Panc1 (cell line): ENCODE measurements at regions not wholly inside any gene's neighbourhood (a gene's known extent, or its start where the extent isn't known, plus 50 kb on each side); places are given as distances from the start of the nearest gene placed in this dataset.

ENCODE experiments used
- ATAC-seq: fragments of 200-7000 bp; cut with Tn5 transposase; 2 replicates; pipeline ENCODE4 v1.9.1; 2020; ENCODE audit warnings: mild to moderate bottlenecking, moderate library complexity
- BruUV-seq: library from RNA; stranded (reverse); fragments of 400-500 nt; replicated peaks from 2 replicates; lab custom pipeline; 2021; lab: Mats Ljungman, UMichigan
- CTCF ChIA-PET: fragments of 300-600 bp; sonication (Branson Sonifier 250); formaldehyde crosslinking; loops from one replicate; lab custom pipeline; 2022; ENCODE audit warnings: antibody characterized with exemption; lab: Charles Lee
- POLR2A ChIA-PET: fragments of 300-600 bp; sonication (Branson Sonifier 250); formaldehyde crosslinking; loops from one replicate; lab custom pipeline; 2022; ENCODE audit warnings: antibody characterized with exemption; lab: Charles Lee
- DNase-seq: peaks from one replicate; pipeline ENCODE4 v3.0.0-alpha.2; 2010; ENCODE audit warnings: low read depth, low spot score
- H3K27ac ChIP-seq: 2 replicates; pipeline ENCODE4 v1.5.1; 2011; ENCODE audit warnings: mild to moderate bottlenecking, low read length, inconsistent platforms
- H3K27me3 ChIP-seq: fragments of 200-500 bp; sonication (Bioruptor generic); 2 replicates; pipeline ENCODE4 v1.6.0; 2014; ENCODE audit warnings: low read length, inconsistent platforms; ENCODE audit not compliant: control insufficient read depth, insufficient read depth
- H3K36me3 ChIP-seq: fragments of 200-500 bp; sonication (Bioruptor generic); 2 replicates; pipeline ENCODE4 v1.5.1; 2014; ENCODE audit warnings: inconsistent platforms, mild to moderate bottlenecking, low read length, moderate library complexity; ENCODE audit not compliant: control insufficient read depth, insufficient read depth
- H3K4me1 ChIP-seq: 2 replicates; pipeline ENCODE4 v1.5.1; 2011; ENCODE audit warnings: inconsistent platforms, mild to moderate bottlenecking, low read length, moderate library complexity; ENCODE audit not compliant: control insufficient read depth, insufficient read depth
- H3K4me3 ChIP-seq, 2 experiments: 2 replicates each; pipeline ENCODE4 v1.5.1; 2011 to 2012; ENCODE audit warnings: low read depth in 2 of 2, low read length in 2 of 2, mild to moderate bottlenecking in 2 of 2, inconsistent platforms in 1 of 2, moderate library complexity in 1 of 2
- H3K9me3 ChIP-seq: fragments of 200-500 bp; sonication (Bioruptor generic); 2 replicates; pipeline ENCODE4 v1.5.1; 2014; ENCODE audit warnings: low read depth, mild to moderate bottlenecking, inconsistent platforms, low read length, moderate library complexity; ENCODE audit not compliant: control insufficient read depth, insufficient read depth
- CTCF ChIP-seq: fragments of 450-650 bp; IDR thresholded peaks from 2 replicates; pipeline ENCODE4 v1.5.1; 2017; ENCODE audit warnings: mild to moderate bottlenecking
- POLR2AphosphoS5 ChIP-seq: IDR thresholded peaks from 2 replicates; pipeline ENCODE4 v1.6.1; 2012; ENCODE audit warnings: mild to moderate bottlenecking, low read depth, low read length, moderate library complexity
- REST ChIP-seq, 2 experiments: IDR thresholded peaks; 2 replicates each; pipeline ENCODE4 v1.6.1; 2011 to 2012; ENCODE audit warnings: low read depth in 2 of 2, control low read depth in 1 of 2, low read length in 1 of 2, mild to moderate bottlenecking in 1 of 2, moderate library complexity in 1 of 2; ENCODE audit not compliant: insufficient read depth in 1 of 2
- SIN3A ChIP-seq: IDR thresholded peaks from 2 replicates; pipeline ENCODE4 v1.6.1; 2012; ENCODE audit warnings: low read depth, mild to moderate bottlenecking, low read length, moderate library complexity, borderline replicate concordance; ENCODE audit not compliant: insufficient read depth
- TCF7L2 ChIP-seq: IDR thresholded peaks from 2 replicates; pipeline ENCODE4 v1.6.1; 2011; ENCODE audit warnings: mild to moderate bottlenecking, low read depth, low read length, inconsistent platforms
- in situ Hi-C: cut with HindIII; loops from 2 replicates; pipeline ENCODE4 v1.10.0; 2016; ENCODE audit warnings: low sequenced_read_pairs, low pct_unique_long_range_greater_than_20kb
- intact Hi-C: fragments of 100-400 bp; cut with micrococcal nuclease; formaldehyde crosslinking; loops from one replicate; pipeline ENCODE4 v1.10.0; 2022; ENCODE audit not compliant: unreplicated experiment

DNA sequence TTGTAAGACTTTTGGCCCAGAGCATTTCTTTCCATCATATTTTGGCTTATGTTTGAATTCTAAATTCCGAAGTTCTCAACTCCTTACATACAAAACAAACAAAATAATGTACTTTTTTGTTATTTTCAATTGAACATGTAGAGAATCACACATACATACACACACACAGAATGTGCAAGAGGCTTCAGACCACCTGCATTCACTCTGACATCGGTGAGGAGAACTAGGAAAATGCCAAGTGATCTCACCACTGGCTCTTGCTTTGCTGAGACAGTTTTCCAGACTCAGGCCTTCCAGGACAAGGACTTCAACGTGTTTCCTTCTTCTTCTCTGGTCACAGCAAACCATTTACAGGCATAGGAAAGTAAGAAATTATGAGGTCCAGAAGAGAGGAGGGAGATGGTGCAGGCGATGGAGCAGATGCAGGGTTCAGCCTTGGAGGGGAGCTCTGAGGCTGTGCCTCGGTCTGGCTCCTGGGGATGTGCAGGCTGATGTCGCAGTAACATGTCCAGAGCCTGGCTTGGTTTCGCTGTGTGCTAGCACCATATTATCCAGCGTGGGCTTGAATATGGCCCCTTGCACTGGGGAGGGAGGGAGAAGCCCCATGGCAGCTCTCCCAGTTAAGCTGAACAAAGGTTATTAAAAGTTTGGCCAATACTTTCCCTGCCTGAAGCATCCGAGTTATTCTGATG lies 93.4 kb downstream of the DACT2 start:
- BruUV-seq: no TSS peak

DNA sequence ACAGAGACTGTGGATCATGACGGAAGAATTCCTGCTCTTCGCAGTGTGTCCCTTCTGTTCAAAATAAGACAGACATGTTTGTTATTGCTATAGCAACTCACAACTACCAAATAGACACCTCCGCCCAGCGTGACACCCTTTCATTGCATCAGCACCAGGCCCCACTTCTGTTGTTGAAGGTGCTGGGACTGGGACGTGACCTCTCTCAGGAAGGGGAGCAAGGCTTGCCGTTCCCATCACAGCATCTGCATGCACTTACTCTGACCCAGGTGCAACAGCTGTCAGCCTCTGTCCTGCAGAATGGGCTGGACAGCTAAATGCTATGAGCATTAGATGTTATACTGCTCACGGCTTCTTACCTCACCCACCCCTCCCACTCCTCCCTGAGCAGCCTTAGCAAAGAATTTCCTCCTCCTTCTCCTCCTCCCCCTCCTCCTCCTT lies 94.1 kb downstream of the DACT2 start:
- Histone ChIP-seq H3K9me3 (no peaks in the 10 kb centered on the region), H3K36me3 (no peaks in the 10 kb centered on the region), H3K27me3 (0 out of 2 replicates have a peak, but pooled peaks cover 2% of the 10 kb centered on the region), H3K4me3 (no peak overlapping the region), H3K27ac (no peak overlapping the region), H3K4me1 (no peaks in the 10 kb centered on the region)
- ChIA-PET POLR2A (interaction anchor here (0.5 kb wide), 1 partner anchor 711 kb away, joined by 5 read pairs; no protein-coding TSS in a partner anchor), CTCF (no interaction called here)
- no TSS peak for BruUV-seq
- intact Hi-C loops: no loop called here
- ATAC-seq (no peak), DNase-seq (no peak)
- TF ChIP-seq REST (IDR thresholded peaks at IDR 0.05; ENCODE audit: insufficient read depth in 1 of 2, low read depth in 2 of 2, low read length in 1 of 2) (no peak), TCF7L2 (no peak), CTCF (no peak), POLR2AphosphoS5 (no peak)
- in situ Hi-C loops: no loop called here

More for the DNA sequence above, 93.4 kb downstream of the DACT2 start:
- CTCF ChIA-PET: no interaction called here
- no peaks in the 10 kb centered on the region for H3K9me3 ChIP-seq
- no peak overlapping the region for H3K4me3 ChIP-seq
- TF ChIP-seq SIN3A: no peak
- TF ChIP-seq POLR2AphosphoS5: no peak
- TF ChIP-seq CTCF: no peak
- no peak for TF ChIP-seq REST (IDR thresholded peaks at IDR 0.05; ENCODE audit: insufficient read depth in 1 of 2, low read depth in 2 of 2, low read length in 1 of 2)
- no peak for TF ChIP-seq TCF7L2
- no peak overlapping the region for H3K27ac ChIP-seq
- no peak for ATAC-seq
- no peaks in the 10 kb centered on the region for H3K4me1 ChIP-seq
- intact Hi-C loops: no loop called here
- H3K36me3 ChIP-seq: no peaks in the 10 kb centered on the region
- DNase-seq: no peak
- H3K27me3 ChIP-seq: 0 out of 2 replicates have a peak, but pooled peaks cover 2% of the 10 kb centered on the region
- POLR2A ChIA-PET: no interaction called here
- in situ Hi-C loops: no loop called here
